Loucy (cell line): ENCODE measurements at regions not wholly inside any gene's neighbourhood (a gene's known extent, or its start where the extent isn't known, plus 50 kb on each side); places are given as distances from the start of the nearest gene placed in this dataset.

Experiments
- CTCF ChIP-seq: fragments of 200-600 bp; sonication (generic); conservative IDR thresholded peaks from 2 replicates; pipeline ENCODE4 v1.5.1; 2014; ENCODE audit warnings: mild to moderate bottlenecking, antibody characterized with exemption, low read length
- EZH2phosphoT487 ChIP-seq: fragments of 200-600 bp; IDR thresholded peaks from 2 replicates; pipeline ENCODE4 v1.6.1; 2018; ENCODE audit warnings: antibody characterized with exemption, mild to moderate bottlenecking, moderate library complexity, borderline replicate concordance

GRCh38 chr20:17849138-17849900 is 119.3 kb downstream of the SNX5 start:
- TF ChIP-seq CTCF, result no peak
- no peak for TF ChIP-seq EZH2phosphoT487
